ENCODE measurements at regions not wholly inside any gene's neighbourhood (a gene's known extent, or its start where the extent isn't known, plus 50 kb on each side); places are given as distances from the start of the nearest gene placed in this dataset.
"Not testable (repeated sequence)": the region's sequence is repeated elsewhere in the genome, so short reads cannot be mapped to it uniquely, and the experiment has no call there.

- TF ChIP-seq, protein P1, sequence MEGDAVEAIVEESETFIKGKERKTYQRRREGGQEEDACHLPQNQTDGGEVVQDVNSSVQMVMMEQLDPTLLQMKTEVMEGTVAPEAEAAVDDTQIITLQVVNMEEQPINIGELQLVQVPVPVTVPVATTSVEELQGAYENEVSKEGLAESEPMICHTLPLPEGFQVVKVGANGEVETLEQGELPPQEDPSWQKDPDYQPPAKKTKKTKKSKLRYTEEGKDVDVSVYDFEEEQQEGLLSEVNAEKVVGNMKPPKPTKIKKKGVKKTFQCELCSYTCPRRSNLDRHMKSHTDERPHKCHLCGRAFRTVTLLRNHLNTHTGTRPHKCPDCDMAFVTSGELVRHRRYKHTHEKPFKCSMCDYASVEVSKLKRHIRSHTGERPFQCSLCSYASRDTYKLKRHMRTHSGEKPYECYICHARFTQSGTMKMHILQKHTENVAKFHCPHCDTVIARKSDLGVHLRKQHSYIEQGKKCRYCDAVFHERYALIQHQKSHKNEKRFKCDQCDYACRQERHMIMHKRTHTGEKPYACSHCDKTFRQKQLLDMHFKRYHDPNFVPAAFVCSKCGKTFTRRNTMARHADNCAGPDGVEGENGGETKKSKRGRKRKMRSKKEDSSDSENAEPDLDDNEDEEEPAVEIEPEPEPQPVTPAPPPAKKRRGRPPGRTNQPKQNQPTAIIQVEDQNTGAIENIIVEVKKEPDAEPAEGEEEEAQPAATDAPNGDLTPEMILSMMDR (IDR thresholded peaks at IDR 0.05): no peak
- Histone ChIP-seq H3K27me3 (no peaks in the 10 kb centered on the region), H3K27ac (no peak overlapping the region), H3K9me3 (no peaks in the 10 kb centered on the region), H3K36me3 (no peaks in the 10 kb centered on the region), H3K4me3 (no peak overlapping the region), H3K4me1 (no peaks in the 10 kb centered on the region)
- intact Hi-C loops (cut with DNase I; ENCODE audit: low total_unique reads): no loop called here
- DNase-seq: no peak
These were observed 212.7 kb downstream of the CENPC start for GRCh38 chr4:67332627-67333026.

GRCh38 chr4:67328393-67328792 is 216.9 kb downstream of the CENPC start:
- Histone ChIP-seq H3K4me3 (no peak overlapping the region), H3K36me3 (no peaks in the 10 kb centered on the region), H3K4me1 (no peaks in the 10 kb centered on the region), H3K27ac (no peak overlapping the region), H3K27me3 (no peaks in the 10 kb centered on the region), H3K9me3 (no peaks in the 10 kb centered on the region)
- TF ChIP-seq, protein P1 (IDR thresholded peaks at IDR 0.05): no peak
- no peak for DNase-seq
- intact Hi-C loops (cut with DNase I; ENCODE audit: low total_unique reads): no loop called here

DNA sequence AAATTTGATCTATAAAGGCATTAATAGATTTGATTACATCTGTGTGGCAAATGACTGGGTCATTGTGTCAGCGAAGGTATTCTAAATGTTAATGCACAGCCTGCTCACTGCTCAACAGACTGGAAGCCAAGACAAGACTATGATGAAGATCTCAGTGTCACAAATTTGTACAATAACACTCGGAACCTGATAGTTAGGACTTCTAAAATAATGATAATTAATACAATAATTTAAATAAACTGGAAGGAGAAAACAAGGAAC is 217.4 kb downstream of the CENPC start:
- intact Hi-C loops (cut with DNase I; ENCODE audit: low total_unique reads): no loop called here
- H3K27ac ChIP-seq: no peak overlapping the region
- no peaks in the 10 kb centered on the region for H3K9me3 ChIP-seq
- no peak overlapping the region for H3K4me3 ChIP-seq
- TF ChIP-seq, protein P1 (IDR thresholded peaks at IDR 0.05): no peak
- no peaks in the 10 kb centered on the region for H3K27me3 ChIP-seq
- H3K4me1 ChIP-seq: no peaks in the 10 kb centered on the region
- H3K36me3 ChIP-seq: no peaks in the 10 kb centered on the region
- DNase-seq: no peak

DNA sequence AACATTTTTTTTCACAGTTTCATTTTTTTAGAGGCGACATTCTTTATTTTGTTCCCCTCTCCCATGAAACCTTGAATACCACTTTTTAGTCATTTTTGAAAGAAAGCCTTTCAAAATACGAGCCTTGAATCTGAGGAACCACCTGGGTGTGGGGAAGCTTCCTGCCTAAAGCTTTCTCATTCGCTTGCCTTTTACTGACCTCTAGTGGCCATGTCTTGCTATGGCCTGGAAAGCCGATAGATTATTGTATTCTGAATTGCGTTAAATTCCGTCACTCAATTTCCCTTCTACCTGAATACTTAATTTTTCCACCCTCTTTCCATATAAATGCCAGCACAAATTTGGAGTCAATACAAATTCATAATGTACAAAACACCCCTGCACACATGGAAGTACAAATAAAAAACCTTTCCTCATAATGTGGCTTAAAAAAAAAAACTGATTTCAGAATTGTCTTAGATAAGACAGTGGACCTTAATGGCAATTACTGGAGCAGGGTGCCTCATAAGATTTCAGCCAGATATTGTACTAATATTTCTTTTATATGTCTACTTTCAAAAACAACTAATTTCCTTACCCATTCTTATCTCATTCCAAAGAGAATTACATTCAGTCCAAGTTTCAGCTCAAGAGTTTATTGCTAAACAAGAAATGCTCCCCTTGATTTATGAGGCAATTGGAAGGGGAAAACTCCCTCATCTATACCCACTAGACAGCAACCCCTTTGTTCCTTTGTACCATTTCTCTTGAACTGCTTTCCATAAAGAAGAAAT is 217.9 kb downstream of the CENPC start:
- H3K27ac ChIP-seq: no peak overlapping the region
- H3K27me3 ChIP-seq: no peaks in the 10 kb centered on the region
- no peaks in the 10 kb centered on the region for H3K9me3 ChIP-seq
- intact Hi-C loops (cut with DNase I; ENCODE audit: low total_unique reads): no loop called here
- TF ChIP-seq, protein P1 (IDR thresholded peaks at IDR 0.05): peak; percentile 56 to 76
- no peak overlapping the region for H3K4me3 ChIP-seq
- DNase-seq: peak in 1 of 2 donors; percentile 48
- H3K4me1 ChIP-seq: no peaks in the 10 kb centered on the region
- H3K36me3 ChIP-seq: no peaks in the 10 kb centered on the region

DNA sequence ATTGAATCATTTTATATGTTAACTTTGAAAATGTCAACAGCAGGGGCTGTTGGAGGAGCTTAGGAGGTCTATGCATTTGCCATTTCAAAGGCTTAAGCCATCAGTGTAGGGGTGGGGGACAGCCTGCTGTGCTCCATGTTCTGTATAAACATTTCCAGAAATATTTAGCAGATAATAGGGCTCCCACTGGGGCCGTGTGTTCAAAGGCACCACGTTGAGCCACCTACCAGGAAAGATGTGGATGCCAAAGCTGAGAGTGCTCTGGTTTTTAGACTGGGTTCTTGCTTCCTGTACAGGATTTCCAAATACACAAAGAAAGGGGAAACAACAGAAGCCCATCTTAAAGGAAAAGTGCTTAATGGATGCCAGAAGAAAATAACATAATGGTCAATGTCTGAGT is 219.5 kb downstream of the CENPC start:
- intact Hi-C loops (cut with DNase I; ENCODE audit: low total_unique reads): no loop called here
- no peak for DNase-seq
- no peaks in the 10 kb centered on the region for H3K9me3 ChIP-seq
- H3K27ac ChIP-seq: no peak overlapping the region
- H3K4me1 ChIP-seq: no peaks in the 10 kb centered on the region
- H3K36me3 ChIP-seq: no peaks in the 10 kb centered on the region
- no peak overlapping the region for H3K4me3 ChIP-seq
- TF ChIP-seq, protein P1 (IDR thresholded peaks at IDR 0.05): no peak
- no peaks in the 10 kb centered on the region for H3K27me3 ChIP-seq

DNA sequence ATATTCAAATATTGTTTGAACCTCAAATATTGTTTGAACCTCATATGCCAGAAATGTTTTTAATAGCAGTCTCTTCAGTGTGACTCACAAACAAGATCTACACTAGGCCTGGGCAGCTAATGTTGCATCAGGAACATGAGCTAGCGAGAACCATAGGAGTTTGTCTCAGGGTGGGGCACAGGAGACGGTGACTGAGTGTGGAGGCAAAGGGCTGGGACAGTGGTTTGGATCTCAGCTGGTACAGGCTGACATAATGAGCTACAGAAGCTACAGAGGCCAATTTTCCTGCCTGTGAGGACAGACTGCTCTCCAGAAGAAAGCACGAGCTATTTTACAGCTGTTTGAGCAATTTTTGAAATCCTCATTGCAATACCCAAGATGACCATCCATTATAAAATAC is 224.7 kb downstream of the CENPC start:
- intact Hi-C loops (cut with DNase I; ENCODE audit: low total_unique reads): no loop called here
- DNase-seq: no peak
- TF ChIP-seq, protein P1 (IDR thresholded peaks at IDR 0.05): no peak
- Histone ChIP-seq H3K4me1 (no peaks in the 10 kb centered on the region), H3K27me3 (no peaks in the 10 kb centered on the region), H3K27ac (no peak overlapping the region), H3K9me3 (no peaks in the 10 kb centered on the region), H3K4me3 (no peak overlapping the region), H3K36me3 (no peaks in the 10 kb centered on the region)

- DNase-seq; H3K27me3 ChIP-seq; intact Hi-C loops (cut with DNase I; ENCODE audit: low total_unique reads): not testable (repeated sequence)
These were observed 225.7 kb downstream of the CENPC start for GRCh38 chr4:67319607-67320006.

GRCh38 chr4:67300497-67301185 is 244.7 kb downstream of the CENPC start:
- H3K9me3 ChIP-seq; H3K4me1 ChIP-seq; H3K27ac ChIP-seq; H3K27me3 ChIP-seq; intact Hi-C loops (cut with DNase I; ENCODE audit: low total_unique reads); H3K36me3 ChIP-seq; H3K4me3 ChIP-seq; DNase-seq: not testable (repeated sequence)

More at GRCh38 chr4:67319607-67320006, 225.7 kb downstream of the CENPC start:
- not testable (repeated sequence) for H3K36me3 ChIP-seq, H3K4me3 ChIP-seq, H3K27ac ChIP-seq, H3K4me1 ChIP-seq, H3K9me3 ChIP-seq
